OCI-LY3 (cell line): ENCODE measurements at regions not wholly inside any gene's neighbourhood (a gene's known extent, or its start where the extent isn't known, plus 50 kb on each side); places are given as distances from the start of the nearest gene placed in this dataset.

Source experiments
- H2AFZ ChIP-seq: fragments of 200-600, 300-600 bp; shearing (Covaris generic); 2 replicates; pipeline ENCODE4 v1.6.0; 2014; ENCODE audit warnings: antibody characterized with exemption, low read depth, low read length
- H3K27ac ChIP-seq: fragments of 200-600, 300-600 bp; sonication (generic); 2 replicates; pipeline ENCODE4 v1.5.1; 2014; ENCODE audit warnings: mild to moderate bottlenecking, low read length, moderate library complexity, mixed read lengths
- H3K27me3 ChIP-seq: fragments of 200-600, 300-600 bp; sonication (generic); 2 replicates; pipeline ENCODE4 v1.6.1; 2014; ENCODE audit warnings: low read depth, low read length, mixed read lengths
- H3K36me3 ChIP-seq: fragments of 200-600, 300-600 bp; sonication (generic); replicated peaks from 2 replicates; pipeline ENCODE3; 2014; ENCODE audit warnings: low read depth, low read length, mixed read lengths
- H3K4me1 ChIP-seq: fragments of 300-600, 200-600 bp; sonication (generic); 2 replicates; pipeline ENCODE4 v1.6.1; 2014; ENCODE audit warnings: low read length, mixed read lengths
- H3K4me2 ChIP-seq: fragments of 200-600, 300-600 bp; sonication (generic); 2 replicates; pipeline ENCODE4 v1.6.1; 2014; ENCODE audit warnings: low read length, mixed read lengths
- H3K4me3 ChIP-seq: fragments of 300-600, 200-600 bp; sonication (generic); 2 replicates; pipeline ENCODE4 v1.5.1; 2014; ENCODE audit warnings: antibody characterized with exemption, mild to moderate bottlenecking, low read length, moderate library complexity
- H3K79me2 ChIP-seq: fragments of 300-600, 200-600 bp; shearing (Covaris generic); 2 replicates; pipeline ENCODE4 v1.6.1; 2014; ENCODE audit warnings: mild to moderate bottlenecking, low read length, mixed read lengths
- H3K9ac ChIP-seq: fragments of 300-600, 200-600 bp; shearing (Covaris generic); 2 replicates; pipeline ENCODE4 v1.6.0; 2014; ENCODE audit warnings: mild to moderate bottlenecking, low read length, moderate library complexity
- H3K9me3 ChIP-seq: fragments of 200-600, 300-600 bp; shearing (Covaris generic); 2 replicates; pipeline ENCODE4 v1.6.1; 2014; ENCODE audit warnings: low read length, mixed read lengths; ENCODE audit not compliant: insufficient read depth
- H4K20me1 ChIP-seq: fragments of 200-600, 300-600 bp; sonication (generic); 2 replicates; pipeline ENCODE4 v1.6.1; 2016; ENCODE audit warnings: low read length, mixed read lengths; ENCODE audit not compliant: insufficient read depth
- CTCF ChIP-seq: fragments of 200-600, 300-600 bp; sonication (generic); IDR thresholded peaks from 2 replicates; pipeline ENCODE4 v1.5.1; 2014; ENCODE audit warnings: antibody characterized with exemption, low read length, low read depth
- EZH2phosphoT487 ChIP-seq: fragments of 200-600 bp; shearing (Covaris generic); IDR thresholded peaks from 2 replicates; pipeline ENCODE4 v1.6.1; 2018; ENCODE audit warnings: antibody characterized with exemption, mixed run types, low read depth

GRCh38 chr2:144304202-144304601 is 215.7 kb downstream of the ZEB2 start:
- Histone ChIP-seq H3K79me2 (peaks cover 22% of the 10 kb centered on the region), H2AFZ (no peak overlapping the region), H3K27me3 (no peaks in the 10 kb centered on the region), H3K4me3 (no peak overlapping the region), H3K9ac (no peak overlapping the region), H3K36me3 (peaks cover 6% of the 10 kb centered on the region), H3K9me3 (no peaks in the 10 kb centered on the region), H4K20me1 (no peaks in the 10 kb centered on the region), H3K27ac (no peak overlapping the region), H3K4me2 (no peak overlapping the region), H3K4me1 (no peaks in the 10 kb centered on the region)
- TF ChIP-seq EZH2phosphoT487, result no peak
- no peak for TF ChIP-seq CTCF

GRCh38 chr2:144300632-144301031 is 219.3 kb downstream of the ZEB2 start:
- Histone ChIP-seq H3K4me1 (no peaks in the 10 kb centered on the region), H3K9me3 (no peaks in the 10 kb centered on the region), H3K36me3 (peaks cover 5% of the 10 kb centered on the region), H4K20me1 (no peaks in the 10 kb centered on the region), H3K4me2 (no peak overlapping the region), H3K79me2 (peaks cover 23% of the 10 kb centered on the region), H3K4me3 (no peak overlapping the region), H3K27ac (no peak overlapping the region), H3K27me3 (no peaks in the 10 kb centered on the region), H3K9ac (no peak overlapping the region), H2AFZ (no peak overlapping the region)
- TF ChIP-seq EZH2phosphoT487 (no peak), CTCF (no peak)

GRCh38 chr2:144290276-144290675 is 229.6 kb downstream of the ZEB2 start:
- H4K20me1 ChIP-seq, result no peaks in the 10 kb centered on the region
- no peak overlapping the region for H3K9ac ChIP-seq
- H3K27me3 ChIP-seq, result no peaks in the 10 kb centered on the region
- no peaks in the 10 kb centered on the region for H3K36me3 ChIP-seq
- no peaks in the 10 kb centered on the region for H3K4me1 ChIP-seq
- peaks cover 3% of the 10 kb centered on the region for H3K79me2 ChIP-seq
- no peaks in the 10 kb centered on the region for H3K9me3 ChIP-seq
- no peak overlapping the region for H3K4me2 ChIP-seq
- TF ChIP-seq CTCF, result no peak
- no peak for TF ChIP-seq EZH2phosphoT487
- H2AFZ ChIP-seq, result no peak overlapping the region
- no peak overlapping the region for H3K27ac ChIP-seq
- no peak overlapping the region for H3K4me3 ChIP-seq

- no peaks in the 10 kb centered on the region for H3K9me3 ChIP-seq
- no peak overlapping the region for H3K4me3 ChIP-seq
- no peak overlapping the region for H2AFZ ChIP-seq
- H3K36me3 ChIP-seq, result no peaks in the 10 kb centered on the region
- no peaks in the 10 kb centered on the region for H3K27me3 ChIP-seq
- no peaks in the 10 kb centered on the region for H4K20me1 ChIP-seq
- H3K9ac ChIP-seq, result no peak overlapping the region
- H3K4me2 ChIP-seq, result no peak overlapping the region
- H3K79me2 ChIP-seq, result no peaks in the 10 kb centered on the region; the same call in none of the 2 replicates
- no peak for TF ChIP-seq CTCF
- TF ChIP-seq EZH2phosphoT487, result no peak
- no peak overlapping the region for H3K27ac ChIP-seq
- H3K4me1 ChIP-seq, result no peaks in the 10 kb centered on the region
These were observed 231.5 kb downstream of the ZEB2 start for GRCh38 chr2:144288438-144288837.
